ENCODE measurements at regions not wholly inside any gene's neighbourhood (a gene's known extent, or its start where the extent isn't known, plus 50 kb on each side); places are given as distances from the start of the nearest gene placed in this dataset.

DNA sequence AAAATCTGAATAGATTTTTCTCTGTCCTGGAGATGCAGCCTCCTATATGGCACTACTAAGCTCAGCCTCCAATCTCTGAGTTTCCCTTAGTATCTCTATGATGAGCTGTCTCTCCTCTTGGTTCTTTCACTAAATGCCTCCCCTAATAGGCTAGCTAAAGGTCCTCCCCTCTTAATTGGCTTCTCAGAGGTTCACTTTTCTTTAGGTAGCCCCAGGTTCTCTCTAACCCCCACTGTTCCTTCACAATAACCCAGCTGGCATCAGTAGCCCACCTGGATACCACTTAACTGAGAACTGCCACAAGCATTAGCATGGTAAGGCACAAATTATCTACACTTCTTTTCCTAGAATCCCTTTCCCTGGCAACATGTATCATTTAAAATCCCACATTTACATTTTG is 523.2 kb downstream of the IGSF11 start:
- Histone ChIP-seq H3K4me1 (ENCODE audit: low read depth) (no peaks in the 10 kb centered on the region), H3K36me3 (no peaks in the 10 kb centered on the region), H3K27ac (no peak overlapping the region), H3K27me3 (no peaks in the 10 kb centered on the region), H3K9me3 (ENCODE audit: low read depth) (no peaks in the 10 kb centered on the region), H3K4me3 (no peak overlapping the region)
- TF ChIP-seq, protein P1, sequence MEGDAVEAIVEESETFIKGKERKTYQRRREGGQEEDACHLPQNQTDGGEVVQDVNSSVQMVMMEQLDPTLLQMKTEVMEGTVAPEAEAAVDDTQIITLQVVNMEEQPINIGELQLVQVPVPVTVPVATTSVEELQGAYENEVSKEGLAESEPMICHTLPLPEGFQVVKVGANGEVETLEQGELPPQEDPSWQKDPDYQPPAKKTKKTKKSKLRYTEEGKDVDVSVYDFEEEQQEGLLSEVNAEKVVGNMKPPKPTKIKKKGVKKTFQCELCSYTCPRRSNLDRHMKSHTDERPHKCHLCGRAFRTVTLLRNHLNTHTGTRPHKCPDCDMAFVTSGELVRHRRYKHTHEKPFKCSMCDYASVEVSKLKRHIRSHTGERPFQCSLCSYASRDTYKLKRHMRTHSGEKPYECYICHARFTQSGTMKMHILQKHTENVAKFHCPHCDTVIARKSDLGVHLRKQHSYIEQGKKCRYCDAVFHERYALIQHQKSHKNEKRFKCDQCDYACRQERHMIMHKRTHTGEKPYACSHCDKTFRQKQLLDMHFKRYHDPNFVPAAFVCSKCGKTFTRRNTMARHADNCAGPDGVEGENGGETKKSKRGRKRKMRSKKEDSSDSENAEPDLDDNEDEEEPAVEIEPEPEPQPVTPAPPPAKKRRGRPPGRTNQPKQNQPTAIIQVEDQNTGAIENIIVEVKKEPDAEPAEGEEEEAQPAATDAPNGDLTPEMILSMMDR (IDR thresholded peaks at IDR 0.05; ENCODE audit: low read depth, low read length): no peak
- DNase-seq (ENCODE audit: low read depth in 1 of 2, low spot score in 1 of 2): no peak

DNA sequence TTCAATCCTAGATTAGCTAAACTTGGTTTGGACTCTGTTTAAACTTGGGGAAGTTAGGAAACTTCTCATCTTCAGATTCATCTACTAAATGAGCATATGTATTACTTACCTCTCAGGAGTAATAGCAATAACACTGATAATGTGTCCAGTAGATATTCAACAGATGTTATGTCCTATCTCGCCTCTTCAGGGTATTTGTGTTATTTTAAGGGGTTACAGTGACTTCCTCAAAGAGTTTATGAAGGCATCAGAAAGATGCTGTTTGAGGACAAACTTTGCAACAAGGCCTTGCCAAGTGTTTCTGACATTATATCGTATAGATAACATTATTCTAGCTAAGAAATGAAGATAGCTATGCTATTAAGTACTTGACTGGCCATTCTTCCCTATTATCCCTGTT is 522.3 kb downstream of the IGSF11 start:
- Histone ChIP-seq H3K27me3 (no peaks in the 10 kb centered on the region), H3K4me1 (ENCODE audit: low read depth) (no peaks in the 10 kb centered on the region), H3K9me3 (ENCODE audit: low read depth) (no peaks in the 10 kb centered on the region), H3K36me3 (no peaks in the 10 kb centered on the region), H3K4me3 (no peak overlapping the region), H3K27ac (no peak overlapping the region)
- no peak for DNase-seq (ENCODE audit: low read depth in 1 of 2, low spot score in 1 of 2)
- TF ChIP-seq, protein P1 (IDR thresholded peaks at IDR 0.05; ENCODE audit: low read depth, low read length): no peak

DNA sequence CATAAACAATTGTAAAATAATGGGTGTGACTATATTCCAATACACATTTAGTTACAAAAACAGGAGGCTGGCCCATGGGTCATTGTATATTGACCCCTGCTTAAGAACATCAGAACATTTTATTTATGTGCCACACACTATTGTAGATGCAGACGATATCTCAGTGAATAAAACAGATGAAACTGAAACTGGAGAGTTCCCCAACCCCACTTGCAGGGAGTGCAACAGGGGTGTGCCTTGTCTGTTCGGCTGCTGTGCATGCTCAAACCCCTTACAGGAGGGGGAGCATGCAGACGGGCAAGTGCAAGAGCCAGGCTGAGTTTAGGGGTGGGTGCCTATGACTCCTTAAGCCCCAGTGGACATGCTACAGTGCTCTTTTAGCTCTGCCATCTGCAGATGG is 509.6 kb downstream of the IGSF11 start:
- H3K4me3 ChIP-seq: no peak overlapping the region
- no peak overlapping the region for H3K27ac ChIP-seq
- H3K4me1 ChIP-seq (ENCODE audit: low read depth): no peaks in the 10 kb centered on the region
- no peak for DNase-seq (ENCODE audit: low read depth in 1 of 2, low spot score in 1 of 2)
- H3K36me3 ChIP-seq: no peaks in the 10 kb centered on the region
- H3K9me3 ChIP-seq (ENCODE audit: low read depth): no peaks in the 10 kb centered on the region
- TF ChIP-seq, protein P1 (IDR thresholded peaks at IDR 0.05; ENCODE audit: low read depth, low read length): no peak
- no peaks in the 10 kb centered on the region for H3K27me3 ChIP-seq

DNA sequence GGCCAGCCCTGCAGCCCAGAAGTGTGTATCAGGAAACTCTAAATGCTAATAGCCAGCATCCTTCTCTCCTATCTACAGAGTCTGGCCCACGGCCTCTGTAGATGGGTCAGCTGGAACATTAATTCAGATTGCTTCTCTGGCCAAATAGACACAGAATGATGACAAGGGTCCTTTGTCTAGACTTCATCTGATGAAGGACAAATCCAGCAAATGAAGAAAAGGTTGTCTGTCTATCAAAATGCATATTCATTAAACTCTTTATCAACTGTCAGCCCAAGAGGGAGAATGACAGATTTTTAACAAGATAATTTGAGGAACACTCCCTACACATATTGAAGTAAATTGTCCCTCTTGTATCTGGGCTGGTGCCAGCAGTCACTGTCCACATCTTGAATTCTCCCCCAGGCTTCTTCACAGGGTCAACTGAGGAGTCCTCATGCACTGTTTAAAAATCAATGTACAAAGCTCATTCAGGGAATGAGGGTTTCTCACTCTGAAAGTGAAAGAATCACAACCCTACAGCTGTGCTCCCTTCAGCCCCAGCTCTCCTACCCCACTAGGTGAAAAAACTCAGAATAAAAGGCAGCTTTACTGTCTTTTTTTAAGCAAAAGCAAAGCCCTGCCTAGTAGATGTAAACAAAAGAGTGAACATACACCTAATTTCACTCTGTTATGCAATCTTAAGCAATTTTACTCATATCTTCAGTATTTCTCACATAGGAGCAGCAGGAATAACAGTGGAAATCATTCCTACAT is 507.7 kb downstream of the IGSF11 start:
- no peak overlapping the region for H3K27ac ChIP-seq
- TF ChIP-seq, protein P1 (IDR thresholded peaks at IDR 0.05; ENCODE audit: low read depth, low read length): no peak
- H3K27me3 ChIP-seq: no peaks in the 10 kb centered on the region
- no peak overlapping the region for H3K4me3 ChIP-seq
- H3K9me3 ChIP-seq (ENCODE audit: low read depth): no peaks in the 10 kb centered on the region
- no peaks in the 10 kb centered on the region for H3K4me1 ChIP-seq (ENCODE audit: low read depth)
- no peaks in the 10 kb centered on the region for H3K36me3 ChIP-seq
- no peak for DNase-seq (ENCODE audit: low read depth in 1 of 2, low spot score in 1 of 2)

DNA sequence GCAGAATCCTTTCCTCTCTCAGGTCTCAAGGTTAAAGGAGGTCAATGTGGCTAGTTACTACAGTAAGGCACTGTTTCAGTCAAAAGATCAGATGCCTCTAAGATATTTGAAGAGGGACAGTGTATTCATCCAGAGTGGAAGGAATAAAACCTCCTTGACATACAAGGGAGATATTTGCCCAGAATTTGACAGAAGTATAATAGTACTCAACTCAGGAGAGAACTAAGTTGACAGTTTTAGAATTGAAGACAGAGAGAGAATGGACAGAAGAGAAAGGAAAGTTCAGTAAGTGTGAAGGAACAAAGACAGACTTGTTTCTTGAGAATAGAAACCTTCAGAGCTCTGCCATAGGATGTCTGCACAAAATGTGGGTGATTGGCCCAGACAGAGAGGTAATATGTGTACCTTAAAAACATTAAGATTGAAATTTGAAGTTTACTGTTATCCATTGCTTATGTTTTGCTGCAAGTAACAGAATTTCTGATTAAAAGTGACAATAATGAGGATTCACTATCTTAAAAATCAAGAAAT is 507.1 kb downstream of the IGSF11 start:
- DNase-seq (ENCODE audit: low read depth in 1 of 2, low spot score in 1 of 2): no peak
- no peaks in the 10 kb centered on the region for H3K9me3 ChIP-seq (ENCODE audit: low read depth)
- TF ChIP-seq, protein P1 (IDR thresholded peaks at IDR 0.05; ENCODE audit: low read depth, low read length): no peak
- H3K4me3 ChIP-seq: no peak overlapping the region
- H3K36me3 ChIP-seq: no peaks in the 10 kb centered on the region
- no peaks in the 10 kb centered on the region for H3K27me3 ChIP-seq
- no peak overlapping the region for H3K27ac ChIP-seq
- H3K4me1 ChIP-seq (ENCODE audit: low read depth): no peaks in the 10 kb centered on the region

All from cardiac muscle cell (in vitro differentiated cells and primary cell).